GM21723 (cell line): ENCODE measurements at regions not wholly inside any gene's neighbourhood (a gene's known extent, or its start where the extent isn't known, plus 50 kb on each side); places are given as distances from the start of the nearest gene placed in this dataset.

Experiments used
- ATAC-seq: cut with Tn5 transposase; IDR thresholded peaks from one replicate; pipeline ENCODE4 v1.9.1; 2021; ENCODE audit warnings: mild to moderate bottlenecking, moderate library complexity; ENCODE audit not compliant: unreplicated experiment

- ATAC-seq: no peak
These were observed 290.5 kb downstream of the SHOX2 start for GRCh38 chr3:157815739-157816138.

GRCh38 chr3:157810924-157811718 lies 295.1 kb downstream of the SHOX2 start:
- no peak for ATAC-seq

- no peak for ATAC-seq
These were observed 298.9 kb downstream of the SHOX2 start for GRCh38 chr3:157807280-157807679.

- ATAC-seq: no peak
These were observed 300.7 kb downstream of the SHOX2 start for GRCh38 chr3:157805538-157805937.

- no peak for ATAC-seq
These were observed 291.6 kb upstream of the VEPH1 start for GRCh38 chr3:157794771-157795170.

- no peak for ATAC-seq
These were observed 290.5 kb upstream of the VEPH1 start for GRCh38 chr3:157793745-157794144.

GRCh38 chr3:157789162-157789561 lies 285.9 kb upstream of the VEPH1 start:
- ATAC-seq: no peak

GRCh38 chr3:157786618-157787017 lies 283.4 kb upstream of the VEPH1 start:
- no peak for ATAC-seq

- no peak for ATAC-seq
These were observed 283.0 kb upstream of the VEPH1 start for GRCh38 chr3:157786211-157786610.

GRCh38 chr3:157785102-157785826 lies 282.0 kb upstream of the VEPH1 start:
- ATAC-seq: no peak

- ATAC-seq: no peak
These were observed 279.0 kb upstream of the VEPH1 start for GRCh38 chr3:157782236-157782635.

- no peak for ATAC-seq
These were observed 273.6 kb upstream of the VEPH1 start for GRCh38 chr3:157776861-157777260.

GRCh38 chr3:157775446-157775845 lies 272.2 kb upstream of the VEPH1 start:
- no peak for ATAC-seq

GRCh38 chr3:157769378-157769777 lies 266.2 kb upstream of the VEPH1 start:
- no peak for ATAC-seq

GRCh38 chr3:157767607-157768006 lies 264.4 kb upstream of the VEPH1 start:
- no peak for ATAC-seq

- ATAC-seq: no peak
These were observed 260.4 kb upstream of the VEPH1 start for GRCh38 chr3:157763644-157764043.

GRCh38 chr3:157759311-157759710 lies 256.1 kb upstream of the VEPH1 start:
- ATAC-seq: no peak

- ATAC-seq: no peak
These were observed 252.0 kb upstream of the VEPH1 start for GRCh38 chr3:157755233-157755632.

- no peak for ATAC-seq
These were observed 251.2 kb upstream of the VEPH1 start for GRCh38 chr3:157754451-157754850.

GRCh38 chr3:157753787-157754136 lies 250.5 kb upstream of the VEPH1 start:
- no peak for ATAC-seq

- no peak for ATAC-seq
These were observed 250.0 kb upstream of the VEPH1 start for GRCh38 chr3:157752956-157753786.

GRCh38 chr3:157752554-157752953 lies 249.3 kb upstream of the VEPH1 start:
- ATAC-seq: no peak
